ENCODE measurements at regions not wholly inside any gene's neighbourhood (a gene's known extent, or its start where the extent isn't known, plus 50 kb on each side); places are given as distances from the start of the nearest gene placed in this dataset.
"Not testable (repeated sequence)": the region's sequence is repeated elsewhere in the genome, so short reads cannot be mapped to it uniquely, and the experiment has no call there.

DNA sequence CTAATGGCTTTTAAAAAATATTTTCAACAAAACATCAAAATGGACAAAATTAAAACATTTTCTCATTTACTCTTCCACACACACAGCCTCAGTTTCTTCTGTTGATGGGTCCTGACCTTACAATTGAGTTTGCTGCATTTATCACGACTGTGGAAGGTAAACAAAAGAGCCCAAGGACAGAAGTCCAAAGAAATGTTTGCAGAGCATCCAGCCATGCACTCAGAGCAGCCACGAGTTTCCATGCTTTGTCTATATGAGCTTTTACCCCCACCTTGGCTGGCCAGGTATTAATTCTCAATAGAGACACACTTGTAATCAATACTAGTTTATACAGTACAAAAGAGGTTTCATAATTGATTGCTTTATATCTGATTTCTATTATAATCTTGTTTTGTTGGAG is 85.0 kb upstream of the WDFY3 start:
- DNase-seq (ENCODE audit: insufficient read length, low spot score) (no peak), FAIRE-seq (no peak)
- TF ChIP-seq POU2F2 (IDR thresholded peaks at IDR 0.05; ENCODE audit: low read depth, low read length), result no peak
- TF ChIP-seq SPI1 (IDR thresholded peaks at IDR 0.05; ENCODE audit: low read depth, low read length), result no peak
- TF ChIP-seq TAF1 (IDR thresholded peaks at IDR 0.05; ENCODE audit: low read depth, low read length), result no peak
- TF ChIP-seq PAX5 (IDR thresholded peaks at IDR 0.05; ENCODE audit: insufficient read depth, low read length, severe bottlenecking), result no peak
- no peak for TF ChIP-seq POLR2AphosphoS5 (IDR thresholded peaks at IDR 0.05; ENCODE audit: low read depth, low read length)
- no peak for TF ChIP-seq POLR2A (IDR thresholded peaks at IDR 0.05; ENCODE audit: low read depth, low read length)

DNA sequence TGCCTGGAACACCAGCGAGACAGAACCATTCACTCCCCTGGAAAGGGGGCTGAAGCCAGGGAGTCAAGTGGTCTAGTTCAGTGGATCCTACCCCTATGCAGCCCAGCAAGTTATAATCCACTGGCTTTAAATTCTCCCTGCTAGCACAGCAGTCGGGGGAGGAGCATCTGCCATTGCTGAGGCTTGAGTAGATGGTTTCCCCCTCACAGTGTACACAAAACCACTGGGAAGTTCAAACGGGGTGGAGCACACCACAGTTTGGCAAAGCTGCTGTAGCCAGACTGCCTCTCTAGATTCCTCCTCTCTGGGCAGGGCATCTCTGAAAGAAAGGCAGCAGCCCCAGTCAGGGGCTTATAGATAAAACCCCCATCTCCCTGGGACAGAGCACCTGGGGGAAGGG is 88.4 kb upstream of the WDFY3 start:
- not testable (repeated sequence) for DNase-seq (ENCODE audit: insufficient read length, low spot score); FAIRE-seq

DNA sequence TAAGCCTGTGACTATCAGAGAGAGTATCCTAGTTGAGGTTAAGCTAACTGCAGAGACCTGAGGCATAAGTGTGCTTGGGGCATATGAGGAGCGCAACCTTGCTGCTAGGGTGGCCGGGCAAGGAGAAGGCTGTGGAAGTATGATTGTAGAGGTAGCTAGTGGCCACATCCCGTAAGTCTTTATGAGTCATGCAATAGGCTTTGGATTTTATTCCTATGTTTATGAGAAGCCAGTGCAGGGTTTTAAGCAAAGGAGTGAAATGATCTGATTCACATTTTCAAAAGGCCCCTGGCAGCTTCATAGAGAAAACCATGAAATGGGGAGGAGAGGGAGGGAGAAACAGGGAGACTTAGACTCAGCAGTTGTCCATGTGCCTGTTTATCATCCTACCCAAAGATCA is 92.1 kb upstream of the WDFY3 start:
- TF ChIP-seq POLR2A (IDR thresholded peaks at IDR 0.05; ENCODE audit: low read depth, low read length), result no peak
- no peak for TF ChIP-seq TAF1 (IDR thresholded peaks at IDR 0.05; ENCODE audit: low read depth, low read length)
- TF ChIP-seq PAX5 (IDR thresholded peaks at IDR 0.05; ENCODE audit: insufficient read depth, low read length, severe bottlenecking), result no peak
- no peak for TF ChIP-seq POLR2AphosphoS5 (IDR thresholded peaks at IDR 0.05; ENCODE audit: low read depth, low read length)
- no peak for TF ChIP-seq POU2F2 (IDR thresholded peaks at IDR 0.05; ENCODE audit: low read depth, low read length)
- TF ChIP-seq SPI1 (IDR thresholded peaks at IDR 0.05; ENCODE audit: low read depth, low read length), result no peak
- FAIRE-seq, result no peak
- DNase-seq (ENCODE audit: insufficient read length, low spot score), result no peak

DNA sequence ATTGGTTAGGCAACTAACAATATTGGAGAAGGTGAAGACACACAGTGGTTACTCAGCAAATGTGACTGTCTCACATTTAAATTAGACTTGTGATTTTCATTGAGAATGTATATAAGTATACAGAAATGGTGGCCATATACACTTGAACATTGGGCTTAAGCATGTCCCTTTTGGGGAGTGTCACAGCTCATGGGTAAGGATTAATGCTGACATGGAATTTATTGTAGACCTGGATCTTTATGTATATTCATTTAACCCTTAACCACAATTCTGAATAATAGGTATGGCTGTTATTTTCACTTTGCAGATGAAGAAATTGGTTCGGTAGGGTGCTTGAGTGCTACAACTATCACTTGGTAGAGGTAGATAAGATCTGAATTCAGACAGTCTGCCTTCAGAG is 95.5 kb upstream of the WDFY3 start:
- no peak for FAIRE-seq
- TF ChIP-seq SPI1 (IDR thresholded peaks at IDR 0.05; ENCODE audit: low read depth, low read length) (no peak), TAF1 (IDR thresholded peaks at IDR 0.05; ENCODE audit: low read depth, low read length) (no peak), POLR2AphosphoS5 (IDR thresholded peaks at IDR 0.05; ENCODE audit: low read depth, low read length) (no peak), POU2F2 (IDR thresholded peaks at IDR 0.05; ENCODE audit: low read depth, low read length) (no peak), POLR2A (IDR thresholded peaks at IDR 0.05; ENCODE audit: low read depth, low read length) (no peak), PAX5 (IDR thresholded peaks at IDR 0.05; ENCODE audit: insufficient read depth, low read length, severe bottlenecking) (no peak)
- DNase-seq (ENCODE audit: insufficient read length, low spot score), result no peak

DNA sequence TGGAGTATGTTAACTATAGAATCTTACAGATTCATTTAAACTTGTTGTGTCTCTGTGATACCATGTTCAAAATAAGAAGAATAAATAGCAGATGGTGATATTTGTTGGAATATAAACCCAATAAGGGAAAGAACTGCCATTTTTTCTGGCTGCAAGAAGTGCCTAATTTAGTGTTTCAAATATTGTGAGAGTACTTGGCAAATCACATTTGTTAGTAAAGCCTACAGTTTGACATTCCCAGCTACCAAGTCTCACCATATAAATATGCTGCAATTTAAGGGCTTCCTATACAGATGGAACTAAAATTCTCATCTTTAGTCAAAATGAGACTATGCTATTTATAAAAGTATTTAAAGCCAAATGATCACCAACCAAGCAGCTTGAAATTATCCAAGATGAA is 96.0 kb upstream of the WDFY3 start:
- TF ChIP-seq PAX5 (IDR thresholded peaks at IDR 0.05; ENCODE audit: insufficient read depth, low read length, severe bottlenecking) (no peak), SPI1 (IDR thresholded peaks at IDR 0.05; ENCODE audit: low read depth, low read length) (no peak), TAF1 (IDR thresholded peaks at IDR 0.05; ENCODE audit: low read depth, low read length) (no peak), POLR2A (IDR thresholded peaks at IDR 0.05; ENCODE audit: low read depth, low read length) (no peak), POLR2AphosphoS5 (IDR thresholded peaks at IDR 0.05; ENCODE audit: low read depth, low read length) (no peak), POU2F2 (IDR thresholded peaks at IDR 0.05; ENCODE audit: low read depth, low read length) (no peak)
- FAIRE-seq, result no peak
- no peak for DNase-seq (ENCODE audit: insufficient read length, low spot score)

DNA sequence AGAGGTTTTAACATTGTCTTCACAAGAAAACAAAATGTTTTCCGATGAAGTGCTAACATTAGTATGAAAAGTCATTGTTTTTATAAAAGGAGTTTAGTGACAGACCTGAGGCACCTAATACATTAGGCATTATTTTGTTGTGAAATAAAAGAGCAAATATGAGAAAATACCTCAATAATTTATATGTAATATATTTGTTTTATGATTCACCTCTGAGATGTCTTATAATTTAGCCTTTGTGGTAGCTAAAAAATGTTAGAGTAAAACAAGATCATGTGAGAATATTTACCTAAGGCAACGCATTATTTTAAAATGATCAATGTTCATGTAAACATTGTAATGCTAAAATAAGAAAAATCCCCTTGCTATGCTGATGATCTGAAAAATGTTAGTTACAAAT is 100.9 kb upstream of the WDFY3 start:
- no peak for FAIRE-seq
- DNase-seq (ENCODE audit: insufficient read length, low spot score), result no peak
- TF ChIP-seq PAX5 (IDR thresholded peaks at IDR 0.05; ENCODE audit: insufficient read depth, low read length, severe bottlenecking), result no peak
- TF ChIP-seq POU2F2 (IDR thresholded peaks at IDR 0.05; ENCODE audit: low read depth, low read length), result no peak
- TF ChIP-seq POLR2A (IDR thresholded peaks at IDR 0.05; ENCODE audit: low read depth, low read length), result no peak
- TF ChIP-seq TAF1 (IDR thresholded peaks at IDR 0.05; ENCODE audit: low read depth, low read length), result no peak
- no peak for TF ChIP-seq POLR2AphosphoS5 (IDR thresholded peaks at IDR 0.05; ENCODE audit: low read depth, low read length)
- no peak for TF ChIP-seq SPI1 (IDR thresholded peaks at IDR 0.05; ENCODE audit: low read depth, low read length)

DNA sequence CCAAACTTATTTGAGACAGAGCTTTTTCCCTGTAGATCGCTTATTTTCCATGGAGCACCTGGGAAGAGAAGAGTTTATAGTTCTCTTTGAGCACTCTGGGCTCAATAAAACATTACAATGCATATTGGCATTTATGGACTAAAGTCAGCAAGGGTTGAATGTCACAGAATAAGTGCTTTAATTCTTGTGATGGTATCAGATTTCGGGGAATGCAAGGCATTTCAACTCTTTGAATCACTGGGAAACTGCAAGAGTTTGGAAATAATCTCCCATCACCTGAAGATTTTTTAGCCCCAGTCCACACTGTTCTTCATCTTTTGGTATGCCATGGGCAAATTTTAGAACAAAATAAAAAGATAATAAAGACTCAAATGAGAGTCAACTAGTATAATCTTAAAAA is 111.5 kb upstream of the WDFY3 start:
- FAIRE-seq (no peak), DNase-seq (ENCODE audit: insufficient read length, low spot score) (no peak)
- no peak for TF ChIP-seq POLR2A (IDR thresholded peaks at IDR 0.05; ENCODE audit: low read depth, low read length)

DNA sequence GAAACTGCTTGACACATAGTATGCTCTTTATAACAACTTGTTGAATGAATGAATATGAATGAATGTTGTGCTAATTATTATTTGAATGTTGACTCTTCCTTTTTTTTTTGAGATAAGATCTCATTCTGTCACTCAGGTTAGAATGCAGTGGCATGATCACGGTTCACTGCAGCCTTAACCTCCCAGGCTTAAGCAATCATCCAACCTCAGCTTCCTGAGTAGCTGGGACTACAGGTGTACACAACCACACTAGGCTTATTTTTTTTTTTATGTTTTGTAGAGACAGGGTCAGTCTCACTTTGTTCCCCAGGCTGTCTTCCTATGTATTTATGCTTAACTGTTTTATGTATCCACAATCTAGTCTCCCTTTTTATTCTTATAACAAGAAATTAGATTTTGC is 114.7 kb upstream of the WDFY3 start:
- TF ChIP-seq PAX5 (IDR thresholded peaks at IDR 0.05; ENCODE audit: insufficient read depth, low read length, severe bottlenecking), result no peak
- TF ChIP-seq SPI1 (IDR thresholded peaks at IDR 0.05; ENCODE audit: low read depth, low read length), result no peak
- TF ChIP-seq TAF1 (IDR thresholded peaks at IDR 0.05; ENCODE audit: low read depth, low read length), result no peak
- TF ChIP-seq POLR2AphosphoS5 (IDR thresholded peaks at IDR 0.05; ENCODE audit: low read depth, low read length), result no peak
- TF ChIP-seq POLR2A (IDR thresholded peaks at IDR 0.05; ENCODE audit: low read depth, low read length), result no peak
- no peak for TF ChIP-seq POU2F2 (IDR thresholded peaks at IDR 0.05; ENCODE audit: low read depth, low read length)
- FAIRE-seq (no peak), DNase-seq (ENCODE audit: insufficient read length, low spot score) (no peak)

DNA sequence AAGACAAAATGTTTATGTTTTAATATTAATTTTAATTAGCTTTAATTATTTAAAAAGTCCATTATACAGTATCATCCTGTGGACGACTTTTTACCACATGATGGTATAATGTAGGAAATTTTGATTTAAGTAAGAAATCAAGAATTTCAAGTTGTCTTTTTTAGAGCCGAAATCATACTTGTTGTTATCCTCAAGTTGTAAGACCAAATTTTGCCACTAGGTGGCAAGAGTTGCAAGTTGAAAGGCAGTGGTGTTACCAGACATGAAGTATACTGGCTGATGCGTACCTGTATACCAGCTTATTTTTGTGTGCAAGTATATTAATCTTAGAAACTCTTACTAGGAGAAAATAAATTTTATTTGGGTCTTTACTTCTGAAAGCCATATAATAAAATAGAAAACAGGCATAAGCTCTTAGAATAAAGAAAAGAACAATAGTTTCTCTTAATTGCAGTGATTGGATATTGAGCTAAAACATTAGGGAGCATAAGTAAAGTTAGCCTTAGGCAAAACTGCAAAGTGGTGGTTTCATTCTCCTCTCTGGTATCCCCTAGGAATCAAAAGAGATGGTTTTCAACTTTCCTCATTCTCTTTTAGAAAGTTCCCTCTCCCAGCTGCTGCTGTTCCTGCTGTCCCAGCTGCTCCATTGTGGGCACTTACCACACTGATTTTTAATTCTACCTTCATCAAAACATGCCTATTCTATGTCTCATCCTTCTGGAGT is 118.0 kb upstream of the WDFY3 start:
- no peak for TF ChIP-seq SPI1 (IDR thresholded peaks at IDR 0.05; ENCODE audit: low read depth, low read length)
- no peak for TF ChIP-seq POU2F2 (IDR thresholded peaks at IDR 0.05; ENCODE audit: low read depth, low read length)
- no peak for TF ChIP-seq POLR2A (IDR thresholded peaks at IDR 0.05; ENCODE audit: low read depth, low read length)
- no peak for TF ChIP-seq TAF1 (IDR thresholded peaks at IDR 0.05; ENCODE audit: low read depth, low read length)
- FAIRE-seq, result peak; percentile 91

DNA sequence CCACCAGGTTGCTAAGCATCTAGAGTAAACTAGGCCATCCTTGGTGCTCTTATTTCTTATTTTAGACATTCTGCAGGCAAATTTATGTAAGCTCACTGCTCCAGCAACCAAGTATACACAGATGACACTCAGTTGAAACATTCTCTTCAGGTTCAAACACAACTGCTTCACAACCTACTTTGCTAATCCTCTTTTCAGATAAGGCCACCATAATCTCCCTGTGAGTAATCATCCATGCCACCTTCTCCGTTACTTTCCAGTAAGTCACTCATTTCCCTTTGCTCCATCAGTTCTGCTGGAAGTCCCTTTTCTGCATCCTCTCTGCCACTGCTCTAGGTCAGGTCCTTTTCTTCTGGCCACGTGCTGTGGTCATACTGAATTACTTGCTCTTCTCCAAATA is 120.2 kb upstream of the WDFY3 start:
- FAIRE-seq (no peak), DNase-seq (ENCODE audit: insufficient read length, low spot score) (no peak)
- TF ChIP-seq POLR2AphosphoS5 (IDR thresholded peaks at IDR 0.05; ENCODE audit: low read depth, low read length) (no peak), POLR2A (IDR thresholded peaks at IDR 0.05; ENCODE audit: low read depth, low read length) (no peak), TAF1 (IDR thresholded peaks at IDR 0.05; ENCODE audit: low read depth, low read length) (no peak), PAX5 (IDR thresholded peaks at IDR 0.05; ENCODE audit: insufficient read depth, low read length, severe bottlenecking) (no peak), SPI1 (IDR thresholded peaks at IDR 0.05; ENCODE audit: low read depth, low read length) (no peak), POU2F2 (IDR thresholded peaks at IDR 0.05; ENCODE audit: low read depth, low read length) (no peak)

More for the DNA sequence above, 118.0 kb upstream of the WDFY3 start:
- peak; percentile 0 for DNase-seq (ENCODE audit: insufficient read length, low spot score)

Data from GM12891 (cell line).